ENCODE measurements at regions not wholly inside any gene's neighbourhood (a gene's known extent, or its start where the extent isn't known, plus 50 kb on each side); places are given as distances from the start of the nearest gene placed in this dataset.

GRCh38 chr10:80988755-80989154, 451.1 kb downstream of the SH2D4B start:
- Histone ChIP-seq H2BK120ac (ENCODE audit: low read depth, low read length) (no peak overlapping the region), H3K9me1 (ENCODE audit: insufficient read depth, low read length) (no peaks in the 10 kb centered on the region), H2AK5ac (ENCODE audit: low read depth, low read length) (no peak overlapping the region), H3K56ac (ENCODE audit: extremely low read depth, insufficient read depth, low read length) (no peak overlapping the region), H3K4ac (ENCODE audit: low read depth, low read length) (no peak overlapping the region), H3K14ac (replicated peaks; ENCODE audit: low read depth, low read length) (no peak overlapping the region), H3K9me3 (ENCODE audit: control insufficient read depth, insufficient read depth, low read length) (peaks cover 9% of the 10 kb centered on the region; the same call in 1 of the 2 replicates), H4K91ac (ENCODE audit: insufficient read depth, low read depth, low read length) (no peak overlapping the region), H4K8ac (ENCODE audit: low read depth in 2 of 2, low read length in 2 of 2) (no peak overlapping the region), H2BK5ac (ENCODE audit: low read depth, low read length, poor library complexity, severe bottlenecking) (no peak overlapping the region), H3K4me3 (ENCODE audit: insufficient read depth, low read depth, low read length) (no peak overlapping the region), H3K79me1 (ENCODE audit: low read depth in 1 of 2, low read length in 2 of 2) (no peaks in the 10 kb centered on the region), H3K4me2 (ENCODE audit: low read depth, low read length) (no peak overlapping the region), H2AFZ (replicated peaks; ENCODE audit: low read length, poor library complexity) (no peak overlapping the region), H2BK20ac (ENCODE audit: low read depth, low read length) (no peak overlapping the region), H3K36me3 (ENCODE audit: control insufficient read depth, insufficient read depth, low read length) (no peaks in the 10 kb centered on the region), H3K4me1 (ENCODE audit: control insufficient read depth, insufficient read depth, low read length) (no peaks in the 10 kb centered on the region), H4K5ac (ENCODE audit: low read depth, low read length) (no peak overlapping the region), H3K27ac (ENCODE audit: insufficient read depth, low read length) (no peak overlapping the region), H3K9ac (ENCODE audit: low read depth, low read length) (no peak overlapping the region), H2AK9ac (replicated peaks; ENCODE audit: low read depth, low read length, poor library complexity) (no peak overlapping the region), H3K27me3 (ENCODE audit: control insufficient read depth, insufficient read depth, low read length) (no peaks in the 10 kb centered on the region), H3K23ac (ENCODE audit: low read depth, low read length) (no peak overlapping the region), H4K20me1 (ENCODE audit: insufficient read depth, low read length) (no peaks in the 10 kb centered on the region), H3K18ac (ENCODE audit: low read depth, low read length) (no peak overlapping the region), H2BK15ac (ENCODE audit: low read depth, low read length) (no peak overlapping the region)
- dilution Hi-C loops (cut with HindIII; ENCODE audit: low sequenced_read_pairs, unreplicated experiment) (no loop called here), intact Hi-C loops (cut with micrococcal nuclease) (no loop called here), in situ Hi-C loops (cut with MboI; ENCODE audit: low sequenced_read_pairs) (no loop called here)
- ATAC-seq (ENCODE audit: low read depth), result no peak
- TF ChIP-seq MAZ (IDR thresholded peaks at IDR 0.05; ENCODE audit: borderline replicate concordance, low read depth, low read length) (no peak), CHD1 (IDR thresholded peaks at IDR 0.05; ENCODE audit: low read depth, low read length) (no peak), USF2 (IDR thresholded peaks at IDR 0.05; ENCODE audit: low read depth, low read length) (no peak), CEBPB (IDR thresholded peaks at IDR 0.05; ENCODE audit: low read depth, low read length) (no peak), MXI1 (IDR thresholded peaks at IDR 0.05; ENCODE audit: borderline replicate concordance, low read depth, low read length) (no peak), RAD21 (IDR thresholded peaks at IDR 0.05; ENCODE audit: low read length) (no peak), RCOR1 (IDR thresholded peaks at IDR 0.05; ENCODE audit: insufficient replicate concordance, low read length) (no peak), RFX5 (IDR thresholded peaks at IDR 0.05; ENCODE audit: low read depth, low read length) (no peak), NFE2L2 (IDR thresholded peaks at IDR 0.05; ENCODE audit: low read depth, low read length) (no peak)
- no peak for DNase-seq
- CTCF ChIA-PET, result no interaction called here
- no TSS peak for BruUV-seq (replicated peaks)
- WGBS, 2 experiments (ENCODE audit: extremely low coverage in 2 of 2, insufficient read length in 1 of 2), result no CpG with 5 or more reads among the region's 3 CpGs
- POLR2A ChIA-PET (ENCODE audit: unreplicated experiment), result no interaction called here

Measured in IMR-90 (cell line).